ENCODE measurements at regions not wholly inside any gene's neighbourhood (a gene's known extent, or its start where the extent isn't known, plus 50 kb on each side); places are given as distances from the start of the nearest gene placed in this dataset.

DNA sequence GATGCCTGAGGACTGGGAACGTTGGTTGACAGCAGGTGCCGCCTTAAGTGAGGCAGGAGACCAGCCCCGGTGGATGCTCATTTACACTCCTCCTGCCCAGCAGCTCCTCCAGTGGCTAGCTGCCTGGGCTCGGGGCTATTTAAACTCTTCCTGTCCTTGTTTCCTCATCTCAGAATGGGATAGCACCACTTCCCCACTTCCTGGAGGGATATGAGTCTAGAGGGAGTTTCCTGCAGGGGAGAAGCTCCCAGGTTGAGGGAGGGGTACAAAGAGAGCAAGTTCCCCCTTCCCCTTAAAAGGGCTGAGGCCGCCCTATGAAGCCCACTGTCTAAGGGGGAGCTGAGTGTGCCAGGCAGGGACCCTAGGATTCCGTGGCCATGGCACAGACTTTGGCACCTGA, 311.2 kb downstream of the AACS start:
- FAIRE-seq = no peak

DNA sequence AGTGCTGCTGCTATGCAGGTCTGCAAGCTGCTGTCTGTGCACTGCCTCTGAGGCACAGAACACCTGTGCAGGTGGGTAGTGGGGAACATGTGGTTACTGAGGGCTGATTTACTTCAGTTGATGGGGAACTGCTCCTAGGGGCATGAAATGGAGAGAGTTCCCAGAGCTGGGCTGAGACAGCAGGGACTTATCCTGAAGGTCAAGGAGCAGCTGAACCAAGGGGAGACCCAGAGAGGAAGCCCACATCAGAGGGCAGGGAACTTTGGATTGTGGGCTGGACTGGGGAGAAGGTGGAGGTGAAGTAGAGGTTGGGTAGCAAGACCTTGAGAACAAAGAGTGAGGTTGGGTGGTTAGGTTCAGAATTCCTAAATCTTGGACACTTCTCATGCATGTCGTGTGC, 311.9 kb downstream of the AACS start:
- FAIRE-seq = no peak

GRCh38 chr12:125381373-125381772, 316.1 kb downstream of the AACS start:
- no peak for FAIRE-seq

GRCh38 chr12:125382926-125383325, 317.7 kb downstream of the AACS start:
- FAIRE-seq = no peak

- FAIRE-seq = no peak
Observed at GRCh38 chr12:125386652-125387051, 321.4 kb downstream of the AACS start.

DNA sequence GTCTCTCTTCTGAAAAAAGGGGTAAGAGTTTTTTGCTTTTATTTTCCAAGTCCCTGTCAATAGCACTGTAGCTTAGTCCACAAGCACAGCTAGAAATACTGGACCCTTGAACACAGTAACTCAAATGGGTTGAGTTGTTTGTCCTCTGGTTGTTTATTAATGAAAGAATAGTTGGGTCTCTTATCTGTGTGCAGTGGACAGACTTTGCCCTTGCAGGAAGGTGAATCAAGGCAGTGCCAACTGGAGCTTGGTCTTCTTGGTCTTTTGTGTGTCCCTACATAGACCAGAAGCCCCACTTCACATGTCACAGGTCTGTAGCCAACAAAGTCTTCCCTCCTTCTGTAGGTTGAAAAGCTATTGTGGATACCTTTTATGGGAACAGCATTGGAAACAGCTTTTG, 322.0 kb downstream of the AACS start:
- no peak for FAIRE-seq

DNA sequence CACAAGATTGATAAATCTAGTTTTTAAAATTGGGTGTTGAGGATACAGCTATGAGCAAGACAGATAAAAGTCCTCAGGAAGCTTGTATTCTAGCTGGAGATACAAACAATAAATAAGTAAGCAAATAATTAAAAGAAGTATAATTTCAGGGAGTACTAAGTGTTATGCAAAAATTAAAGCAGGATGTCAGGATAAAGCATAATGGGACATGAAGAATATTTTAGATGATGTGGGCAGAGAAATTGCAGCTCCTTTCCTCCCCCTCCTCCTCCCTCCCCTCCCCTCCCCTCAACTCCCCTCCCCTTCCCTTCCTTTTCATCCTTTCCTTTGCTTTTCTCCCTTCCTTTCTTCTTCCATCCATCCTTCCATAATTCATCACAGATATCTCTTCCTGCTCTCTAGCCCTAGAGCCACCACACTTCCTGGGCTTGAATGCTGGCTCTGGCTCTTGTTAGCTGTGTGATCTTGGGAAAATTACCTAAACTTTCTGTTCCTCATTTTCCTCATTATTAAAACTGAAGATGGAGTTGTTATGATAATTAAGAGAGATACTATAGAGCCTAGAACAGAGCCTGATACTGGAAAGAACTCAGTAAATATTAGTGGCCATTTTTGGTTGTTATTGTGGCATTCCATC, 323.9 kb downstream of the AACS start:
- FAIRE-seq = no peak

- no peak for FAIRE-seq
Observed at GRCh38 chr12:125393569-125393968, 328.3 kb downstream of the AACS start.

GRCh38 chr12:125395583-125396215, 330.5 kb downstream of the AACS start:
- no peak for FAIRE-seq

- no peak for FAIRE-seq
Observed at GRCh38 chr12:125399489-125399888, 334.3 kb downstream of the AACS start.

GRCh38 chr12:125402874-125403789, 337.9 kb downstream of the AACS start:
- peak; percentile 76 for FAIRE-seq

DNA sequence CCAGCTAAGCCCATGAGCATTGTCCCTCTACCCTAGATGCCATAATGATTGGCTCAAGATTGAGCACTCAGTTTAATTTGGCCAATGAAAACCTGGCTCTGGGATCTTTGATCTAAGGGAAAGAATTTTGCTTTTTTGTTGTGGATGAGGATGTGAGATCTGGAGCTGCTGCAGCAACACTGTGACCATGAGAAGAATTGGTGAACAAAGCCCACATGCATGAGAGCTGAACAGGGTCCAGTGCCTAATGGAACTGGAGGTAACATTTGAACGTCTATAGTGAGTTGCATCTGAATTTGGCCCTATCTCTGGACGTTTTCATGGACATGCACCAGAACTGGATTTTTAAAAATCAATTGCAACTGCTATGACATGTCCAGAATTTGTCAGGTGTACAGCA, 338.6 kb downstream of the AACS start:
- no peak for FAIRE-seq

GRCh38 chr12:125406131-125406530, 340.9 kb downstream of the AACS start:
- no peak for FAIRE-seq

DNA sequence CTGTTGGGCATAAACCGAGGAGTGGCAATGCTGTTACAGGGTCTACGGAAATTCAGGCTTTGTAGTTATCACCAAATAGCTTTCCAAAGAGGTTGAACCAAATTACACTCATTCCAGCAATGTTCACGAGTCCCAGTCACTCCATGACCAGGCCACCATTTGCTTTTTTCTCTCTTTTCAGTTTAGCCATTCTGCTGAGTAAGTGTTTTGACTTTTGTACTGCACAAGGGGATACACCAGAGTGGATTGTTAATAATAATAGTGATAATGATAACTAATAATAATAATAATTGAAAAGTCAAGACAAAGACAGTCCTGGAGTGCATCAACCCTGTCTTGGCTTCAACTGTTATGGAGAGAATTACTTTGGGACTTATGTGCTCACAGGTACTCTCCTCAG, 343.5 kb downstream of the AACS start:
- no peak for FAIRE-seq

DNA sequence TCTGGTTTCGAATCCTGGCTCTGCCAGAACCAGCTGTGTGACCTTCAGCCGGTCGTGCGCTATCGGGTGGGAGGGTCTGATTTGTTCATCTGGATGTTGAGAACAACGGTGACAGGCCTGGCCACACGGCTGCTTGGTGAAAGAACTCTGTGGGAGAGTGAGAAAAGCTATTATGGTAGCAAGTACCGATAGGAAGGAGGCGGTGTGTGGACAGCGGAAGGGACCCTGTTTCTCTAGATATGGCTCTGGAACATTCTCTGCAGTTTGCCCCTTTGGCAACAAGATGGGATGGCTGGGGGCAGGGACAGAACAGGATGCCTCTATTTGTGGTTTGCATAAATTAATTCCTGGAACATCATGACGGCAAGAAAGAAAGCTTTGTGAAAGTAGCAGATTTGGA, 347.3 kb downstream of the AACS start:
- no peak for FAIRE-seq

DNA sequence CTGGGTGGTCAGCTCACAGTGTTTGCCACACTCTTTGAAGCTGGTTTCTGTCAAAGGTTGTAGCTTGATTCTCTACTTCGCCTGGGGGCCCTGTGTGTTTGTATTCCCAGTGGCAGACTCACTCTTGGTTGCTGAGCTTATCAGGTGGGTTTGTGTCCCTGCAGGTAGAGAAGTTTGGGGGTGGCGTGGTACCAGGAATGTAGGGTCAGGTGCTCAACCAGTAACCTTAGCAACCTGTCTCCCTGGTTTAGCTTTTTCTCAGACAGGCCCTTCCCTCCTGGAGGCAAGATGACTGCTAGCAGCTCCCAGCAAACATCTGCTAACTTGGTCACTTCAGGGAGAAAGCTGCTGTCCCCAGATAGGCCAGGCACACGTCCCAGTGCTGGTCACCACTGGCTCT, 352.2 kb downstream of the AACS start:
- no peak for FAIRE-seq

DNA sequence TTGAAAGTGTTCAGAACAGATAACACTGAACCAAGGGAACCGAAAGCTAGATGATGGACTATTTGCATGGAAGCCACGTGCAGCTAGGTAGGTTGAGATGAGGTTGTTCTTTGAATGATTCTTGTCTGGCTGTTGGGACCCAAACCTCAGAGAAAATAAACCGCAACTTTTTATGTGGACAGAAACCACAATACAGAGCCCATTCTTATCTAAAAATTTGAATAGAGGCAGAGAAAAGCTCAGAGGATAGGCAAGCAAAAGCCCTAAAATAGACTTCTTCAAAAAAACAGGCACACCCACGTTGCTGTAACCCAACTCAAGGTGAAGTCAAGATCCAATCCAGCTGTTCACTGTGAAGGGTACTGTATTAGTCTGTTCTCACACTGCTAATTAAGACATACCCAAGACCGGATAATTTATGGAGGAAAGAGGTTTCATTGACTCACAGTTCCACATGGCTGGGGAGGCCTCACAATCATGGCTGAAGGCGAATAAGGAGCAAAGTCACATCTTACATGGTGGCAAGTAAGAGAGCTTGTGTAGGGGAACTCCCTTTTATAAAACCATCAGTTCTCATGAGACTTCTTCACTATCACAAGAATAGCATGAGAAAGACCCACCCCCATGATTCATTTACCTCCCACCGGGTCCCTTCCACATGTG, 353.8 kb downstream of the AACS start:
- FAIRE-seq = no peak

DNA sequence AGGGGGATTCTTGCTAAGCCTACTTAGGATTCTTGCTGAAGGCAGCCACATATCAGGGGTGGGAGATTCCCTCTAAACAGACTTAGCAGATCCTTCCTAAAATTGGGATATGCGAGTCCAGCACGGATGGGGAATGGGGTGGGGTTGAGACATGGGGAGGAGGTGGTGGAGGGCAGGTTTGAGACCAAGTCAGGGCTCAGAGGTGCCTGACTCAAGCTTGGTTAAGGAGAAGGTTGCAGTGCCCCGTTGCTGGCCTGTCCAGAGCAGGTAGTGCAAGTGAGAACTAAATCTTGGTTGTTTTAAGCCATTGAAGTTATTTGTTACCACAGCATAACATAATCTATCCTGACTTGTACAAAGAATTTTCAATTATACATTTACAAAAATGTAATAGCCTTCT, 359.7 kb downstream of the AACS start:
- no peak for FAIRE-seq

DNA sequence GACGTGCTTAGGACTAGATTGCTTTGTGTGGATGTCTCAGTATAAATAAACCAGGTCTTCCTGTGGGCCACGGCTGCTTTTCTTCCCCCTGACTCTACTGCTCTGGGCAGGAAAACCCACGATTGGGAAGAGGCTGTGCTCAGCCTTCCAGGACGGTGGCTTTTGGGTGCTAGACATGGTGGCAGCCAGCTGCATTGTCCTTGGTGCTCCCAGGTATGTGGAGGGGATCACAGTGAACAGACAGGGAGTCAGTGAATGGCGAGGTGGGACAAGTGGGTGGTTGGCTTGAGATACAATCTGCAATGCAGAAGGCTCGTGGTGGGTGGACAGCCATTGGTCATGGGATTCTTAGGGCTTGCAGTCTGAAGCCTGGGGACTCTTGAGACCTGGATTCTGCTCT, 366.3 kb downstream of the AACS start:
- no peak for FAIRE-seq

GRCh38 chr12:125434131-125434530, 368.9 kb downstream of the AACS start:
- FAIRE-seq = no peak

GRCh38 chr12:125434936-125435443, 369.8 kb downstream of the AACS start:
- no peak for FAIRE-seq

- no peak for FAIRE-seq
Observed at GRCh38 chr12:125435871-125436270, 370.6 kb downstream of the AACS start.

DNA sequence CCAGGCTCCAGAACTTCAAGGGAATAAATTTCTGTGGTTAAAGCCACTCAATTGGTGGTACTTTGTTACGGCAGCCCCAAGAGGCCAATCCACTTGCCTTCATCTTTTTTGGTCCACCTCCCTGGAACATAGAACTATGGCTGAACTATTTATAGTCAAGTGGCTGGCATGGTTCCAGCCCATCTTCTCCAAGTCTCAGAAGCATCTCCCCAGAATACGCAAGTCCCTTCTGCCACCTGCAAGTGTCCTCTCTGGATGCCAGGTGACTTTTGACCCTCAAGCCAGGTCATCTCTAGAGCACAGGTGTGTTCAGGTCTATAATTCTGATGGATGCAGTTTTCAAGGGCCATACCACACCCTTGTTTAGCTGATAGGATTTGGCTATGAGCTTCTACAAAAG, 371.5 kb downstream of the AACS start:
- FAIRE-seq = no peak
